NB4 (cell line): ENCODE measurements at regions not wholly inside any gene's neighbourhood (a gene's known extent, or its start where the extent isn't known, plus 50 kb on each side); places are given as distances from the start of the nearest gene placed in this dataset.

Experiments
- DNase-seq: peaks from one replicate; pipeline ENCODE4 v3.0.0; 2010; ENCODE audit warnings: low read depth
- H3K4me3 ChIP-seq: one replicate; pipeline ENCODE4 v1.5.1; 2011; ENCODE audit warnings: mild to moderate bottlenecking, low read depth, low read length, moderate library complexity
- CTCF ChIP-seq: IDR thresholded peaks from one replicate; pipeline ENCODE4 v1.5.1; 2012; ENCODE audit warnings: low read depth, low read length
- MYC ChIP-seq: IDR thresholded peaks from 2 replicates; pipeline ENCODE4 v1.6.1; 2011; ENCODE audit warnings: low read depth, low read length
- POLR2A ChIP-seq: IDR thresholded peaks from 2 replicates; pipeline ENCODE4 v1.6.1; 2011; ENCODE audit warnings: mild to moderate bottlenecking; ENCODE audit not compliant: insufficient read length; ENCODE audit errors: extremely low read depth
- TF ChIP-seq, protein P1 (sequence below): IDR thresholded peaks from 2 replicates; pipeline ENCODE4 v1.6.1; 2011; ENCODE audit warnings: low read depth, low read length

DNA sequence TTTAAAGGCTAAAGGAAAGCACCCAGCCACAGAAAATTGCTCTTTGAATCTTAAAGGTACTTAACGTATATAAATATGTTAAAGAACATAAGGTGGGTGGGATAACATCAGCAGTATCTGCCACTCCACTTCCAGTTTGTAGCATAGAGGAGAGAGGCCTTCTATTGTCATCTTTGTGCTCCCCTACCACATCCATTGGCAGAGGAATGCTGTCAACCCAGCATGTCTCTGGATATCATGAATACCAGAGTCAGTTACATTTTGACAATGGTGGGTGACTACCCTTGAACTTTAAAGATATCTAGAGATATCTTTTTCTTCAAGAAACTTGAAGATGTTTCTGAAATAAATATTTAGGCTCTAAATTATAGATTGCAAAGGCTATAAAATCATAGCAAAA, 283.2 kb upstream of the LRRC7 start:
- DNase-seq: no peak
- TF ChIP-seq, protein P1, sequence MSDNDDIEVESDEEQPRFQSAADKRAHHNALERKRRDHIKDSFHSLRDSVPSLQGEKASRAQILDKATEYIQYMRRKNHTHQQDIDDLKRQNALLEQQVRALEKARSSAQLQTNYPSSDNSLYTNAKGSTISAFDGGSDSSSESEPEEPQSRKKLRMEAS: no peak
- TF ChIP-seq POLR2A (no peak), CTCF (no peak), MYC (no peak)
- no peak overlapping the region for H3K4me3 ChIP-seq

GRCh38 chr1:69288416-69288815, 279.3 kb upstream of the LRRC7 start:
- DNase-seq: no peak
- TF ChIP-seq, protein P1: no peak
- TF ChIP-seq CTCF (no peak), POLR2A (no peak), MYC (no peak)
- H3K4me3 ChIP-seq: no peak overlapping the region

- TF ChIP-seq MYC (no peak), CTCF (no peak), POLR2A (no peak)
- TF ChIP-seq, protein P1: no peak
- no peak overlapping the region for H3K4me3 ChIP-seq
- DNase-seq: no peak
These were observed 277.4 kb upstream of the LRRC7 start for GRCh38 chr1:69290291-69290690.

DNA sequence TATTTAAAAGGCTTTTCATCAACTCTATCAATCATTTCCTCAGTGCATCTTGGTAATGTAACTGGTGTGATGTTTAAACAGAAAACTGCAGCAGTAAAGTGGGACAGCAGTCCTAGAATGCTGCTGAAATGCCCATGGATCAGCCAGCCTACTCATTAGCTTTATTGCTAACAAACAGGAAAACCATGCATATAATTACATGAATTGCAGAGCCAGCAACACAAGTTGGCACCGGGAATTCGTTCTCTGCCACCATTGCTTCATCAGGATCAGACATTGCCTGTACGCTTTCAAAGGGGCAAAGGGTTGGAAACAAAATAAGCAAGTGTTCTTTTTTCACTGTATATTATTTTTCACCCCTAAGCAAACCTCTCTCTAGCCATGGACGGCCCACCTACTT, 276.2 kb upstream of the LRRC7 start:
- DNase-seq: no peak

GRCh38 chr1:69292833-69293232, 274.9 kb upstream of the LRRC7 start:
- TF ChIP-seq CTCF (no peak), MYC (no peak), POLR2A (no peak)
- TF ChIP-seq, protein P1: no peak
- H3K4me3 ChIP-seq: no peak overlapping the region
- DNase-seq: no peak

More for the DNA sequence above, 276.2 kb upstream of the LRRC7 start:
- TF ChIP-seq POLR2A (no peak), MYC (no peak), CTCF (no peak)
- TF ChIP-seq, protein P1: no peak
- no peak overlapping the region for H3K4me3 ChIP-seq

GRCh38 chr1:69294171-69294570, 273.6 kb upstream of the LRRC7 start:
- DNase-seq: no peak
- H3K4me3 ChIP-seq: no peak overlapping the region
- TF ChIP-seq MYC (no peak), POLR2A (no peak), CTCF (no peak)
- TF ChIP-seq, protein P1: no peak
